HG03025 (cell line): ENCODE measurements at regions not wholly inside any gene's neighbourhood (a gene's known extent, or its start where the extent isn't known, plus 50 kb on each side); places are given as distances from the start of the nearest gene placed in this dataset.
"Not testable (repeated sequence)": the region's sequence is repeated elsewhere in the genome, so short reads cannot be mapped to it uniquely, and the experiment has no call there.

Experiments used
- ATAC-seq: cut with Tn5 transposase; IDR thresholded peaks from one replicate; pipeline ENCODE4 v1.9.1; 2021; ENCODE audit warnings: mild to moderate bottlenecking, moderate library complexity; ENCODE audit not compliant: unreplicated experiment, low FRiP score

DNA sequence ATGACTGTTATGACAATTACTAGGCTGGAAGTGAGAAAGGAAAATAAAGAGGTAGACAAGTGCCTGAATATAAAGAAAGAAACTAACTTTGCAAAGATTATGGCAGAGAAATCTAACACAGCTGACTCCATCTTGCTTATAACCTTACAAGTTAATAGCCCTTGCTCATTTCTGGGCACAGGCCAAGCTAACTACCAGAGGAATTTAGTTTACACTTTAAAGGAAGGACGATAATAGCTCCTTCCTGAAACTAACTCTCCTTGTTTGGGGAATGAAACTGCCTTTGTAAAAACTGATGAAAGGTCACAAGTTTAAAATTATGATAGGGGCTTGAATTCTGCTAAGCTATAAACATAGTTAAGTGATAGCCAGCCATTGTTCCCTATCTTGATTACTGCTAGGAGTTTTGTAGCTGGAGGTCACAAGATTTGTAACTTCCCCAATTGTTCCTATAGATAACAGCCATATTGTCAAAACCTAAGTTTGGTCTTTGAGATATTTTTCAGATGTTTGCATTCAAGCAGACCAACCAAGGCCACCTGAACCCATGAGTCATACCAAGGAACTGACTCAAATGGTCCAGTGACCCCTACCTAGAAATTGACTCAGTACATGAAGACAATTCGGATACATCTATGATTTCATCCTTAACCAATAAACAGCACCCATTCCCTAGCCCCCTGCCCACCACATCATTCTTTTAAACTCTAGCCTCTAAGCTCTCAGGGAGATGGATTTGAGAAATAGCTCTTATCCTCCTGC is 209.2 kb upstream of the LRATD1 start:
- no peak for ATAC-seq

DNA sequence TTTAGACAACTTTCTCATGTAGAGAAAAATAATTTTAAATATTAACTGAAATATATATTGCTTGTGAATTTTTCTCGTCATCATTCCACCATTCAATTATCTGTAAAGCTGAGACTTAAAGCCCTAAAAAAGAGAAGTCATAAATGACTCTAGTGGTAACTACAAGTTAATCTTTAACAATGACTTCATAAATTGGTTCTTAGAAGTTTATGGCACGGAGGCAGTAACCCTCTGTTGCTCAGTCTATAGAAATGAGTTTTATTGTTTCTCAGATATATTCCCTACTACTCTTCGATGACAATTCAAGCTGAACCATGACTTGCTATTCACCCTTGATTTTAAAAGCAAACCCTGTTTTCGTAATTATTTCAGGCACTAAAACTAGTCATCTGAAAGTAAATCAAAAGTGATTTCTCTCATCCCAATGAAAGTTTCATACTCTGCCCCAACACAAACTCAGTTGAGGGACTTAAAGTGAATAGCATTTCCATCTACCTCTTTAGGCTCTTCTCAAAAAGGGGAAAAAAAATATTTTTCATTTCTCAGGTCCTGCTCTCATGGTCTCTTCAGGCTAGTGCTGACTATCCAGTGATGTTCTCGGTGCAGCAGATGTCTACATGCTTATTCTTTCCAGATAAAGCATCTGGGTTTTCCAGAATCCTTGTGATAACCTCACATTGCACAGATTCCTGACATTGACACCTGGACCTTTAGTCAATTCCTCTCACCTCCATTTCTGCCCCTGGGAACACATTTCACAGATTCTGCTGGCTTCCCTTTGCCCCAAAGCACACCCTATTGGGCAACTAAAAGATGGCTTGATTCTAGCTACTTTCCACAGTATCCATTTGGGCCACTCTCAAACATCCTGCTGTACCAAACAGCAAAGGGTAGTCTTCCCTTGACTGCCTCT is 207.8 kb upstream of the LRATD1 start:
- ATAC-seq, result peak; percentile 54

DNA sequence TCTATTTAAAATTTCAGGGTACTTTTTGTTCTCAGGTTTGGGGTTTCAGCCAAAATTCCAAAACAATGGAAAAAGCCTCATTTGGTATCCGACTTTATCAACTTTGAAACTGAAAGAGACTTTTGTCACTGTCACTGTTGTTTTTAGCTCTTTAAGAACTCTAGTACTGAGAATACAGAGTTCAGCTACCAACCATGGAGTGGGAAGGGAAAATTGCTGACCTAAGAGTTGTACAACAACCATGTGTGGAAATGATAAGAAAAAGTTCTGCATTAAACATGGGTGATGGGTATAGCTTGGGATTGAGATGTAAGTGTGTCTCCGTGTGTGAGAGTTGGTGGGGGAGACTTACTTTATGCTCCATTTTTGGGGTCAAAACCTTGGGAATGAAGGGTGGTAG is 206.6 kb upstream of the LRATD1 start:
- no peak for ATAC-seq

DNA sequence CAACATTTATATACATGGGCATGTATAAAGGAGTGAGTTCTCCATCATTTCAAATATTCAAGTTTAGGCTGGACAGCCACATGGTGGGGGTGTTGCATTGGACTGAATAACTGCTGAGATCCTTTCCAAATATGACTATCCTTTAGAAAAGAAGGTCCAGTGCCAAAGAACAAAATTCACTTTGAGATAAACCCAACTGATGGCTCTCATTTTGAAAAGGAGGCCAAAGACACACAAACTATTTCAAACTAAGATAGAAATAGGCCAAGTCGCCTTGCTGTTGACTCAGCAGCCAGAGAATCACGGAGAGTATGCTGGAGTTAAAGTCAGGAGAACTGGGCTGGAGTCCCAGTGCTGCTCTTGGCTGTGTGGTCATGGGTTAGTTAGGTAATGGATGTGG is 204.5 kb upstream of the LRATD1 start:
- ATAC-seq, result no peak

DNA sequence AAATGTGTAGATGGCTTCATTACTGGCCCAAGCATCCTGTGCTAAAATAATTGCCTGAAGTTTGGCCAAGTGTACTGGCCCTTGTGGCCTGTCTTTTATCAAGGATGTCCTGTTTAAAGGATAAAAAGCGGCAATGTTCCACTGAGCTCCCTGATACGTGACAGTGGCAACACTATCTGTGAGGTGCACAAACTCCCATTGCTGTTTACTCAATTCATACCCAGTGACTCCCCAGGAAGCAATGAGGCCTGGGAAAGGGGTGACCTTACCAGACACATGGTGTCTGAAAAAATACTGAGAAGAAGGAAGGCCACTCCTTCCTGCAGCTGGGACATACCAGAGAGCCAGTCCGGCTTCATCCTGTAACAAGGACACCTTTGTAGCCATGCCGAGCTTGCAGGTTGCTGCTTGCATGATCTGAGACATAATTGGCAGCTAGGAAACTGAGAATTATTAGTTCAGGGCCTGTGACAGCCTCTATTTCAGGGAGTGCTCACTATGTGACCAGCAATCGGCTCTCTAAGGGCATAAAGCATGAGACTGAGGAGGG is 198.5 kb upstream of the LRATD1 start:
- no peak for ATAC-seq

DNA sequence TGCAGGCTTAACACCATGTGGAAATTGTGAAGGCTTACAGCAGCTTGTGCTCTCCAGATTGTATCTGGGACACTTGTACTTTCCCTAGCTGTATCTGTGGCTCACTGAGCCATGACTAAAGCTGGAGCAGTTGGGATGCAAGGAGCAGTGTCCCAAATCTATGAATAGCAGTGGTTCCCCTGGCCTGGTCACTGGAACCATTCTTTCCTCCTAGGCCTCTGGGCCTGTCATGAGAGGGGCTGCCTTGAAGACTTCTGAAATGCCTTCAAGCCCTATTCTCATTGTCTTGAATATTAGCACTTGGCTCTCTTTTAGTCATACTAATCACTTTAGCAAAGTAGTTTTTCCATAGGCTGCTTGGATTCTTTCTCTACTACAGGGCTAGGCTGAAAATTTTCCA is 186.8 kb upstream of the LRATD1 start:
- ATAC-seq, result no peak

DNA sequence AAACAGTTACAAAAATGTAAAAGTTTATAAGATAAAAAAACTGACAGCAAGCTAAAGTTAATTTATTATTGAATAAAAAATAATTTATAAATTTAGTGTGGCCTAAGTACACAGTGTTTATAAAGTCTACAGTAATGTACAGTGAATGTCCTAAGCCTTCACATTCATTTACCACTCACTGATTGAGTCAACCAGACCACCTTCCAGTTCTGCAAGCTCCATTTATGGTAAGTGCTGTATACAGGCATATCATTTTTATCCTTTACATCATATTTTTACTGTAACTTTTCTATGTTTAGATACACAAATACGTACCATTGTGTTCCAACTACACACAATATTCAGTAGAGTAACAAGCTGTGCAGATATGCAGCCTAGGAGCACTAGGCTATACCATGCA is 184.2 kb upstream of the LRATD1 start:
- ATAC-seq, result no peak

DNA sequence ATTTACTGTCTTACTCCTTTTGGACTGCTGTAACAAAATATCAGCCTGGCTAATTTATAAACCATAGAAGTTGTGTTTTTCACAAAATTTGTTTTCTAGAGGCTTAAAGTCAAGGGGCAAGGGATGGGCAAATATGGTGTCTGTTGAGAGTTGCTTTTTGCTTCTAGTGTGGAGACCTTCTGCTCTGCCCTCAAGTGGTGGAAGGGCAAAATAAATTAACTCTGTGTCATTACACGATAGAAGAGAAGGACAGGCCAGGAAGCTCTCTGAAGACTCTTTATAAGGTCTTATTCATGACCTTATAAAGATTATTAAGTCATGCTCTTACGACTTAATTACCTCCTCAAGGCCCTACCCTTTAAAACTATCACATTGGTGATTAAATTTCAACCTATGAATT is 181.2 kb upstream of the LRATD1 start:
- no peak for ATAC-seq

DNA sequence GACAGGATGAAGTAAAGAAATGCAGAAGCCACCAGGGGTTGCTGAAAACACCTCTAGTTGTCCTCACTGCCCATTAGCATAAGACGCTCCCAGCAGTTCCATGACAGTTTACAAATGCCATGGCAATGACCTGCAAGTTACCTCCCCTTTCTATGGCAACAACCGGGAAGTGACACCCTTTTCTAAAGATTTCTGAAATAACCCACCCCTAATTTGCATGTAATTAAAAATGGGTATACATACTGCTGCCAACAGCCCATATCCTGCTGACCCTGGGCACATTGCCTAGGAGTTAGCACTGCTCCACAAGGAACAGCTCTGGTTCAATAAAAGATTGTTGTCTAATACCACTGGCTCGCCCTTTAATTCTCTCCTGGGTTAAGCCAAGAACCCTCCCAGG is 178.3 kb upstream of the LRATD1 start:
- ATAC-seq, result no peak

DNA sequence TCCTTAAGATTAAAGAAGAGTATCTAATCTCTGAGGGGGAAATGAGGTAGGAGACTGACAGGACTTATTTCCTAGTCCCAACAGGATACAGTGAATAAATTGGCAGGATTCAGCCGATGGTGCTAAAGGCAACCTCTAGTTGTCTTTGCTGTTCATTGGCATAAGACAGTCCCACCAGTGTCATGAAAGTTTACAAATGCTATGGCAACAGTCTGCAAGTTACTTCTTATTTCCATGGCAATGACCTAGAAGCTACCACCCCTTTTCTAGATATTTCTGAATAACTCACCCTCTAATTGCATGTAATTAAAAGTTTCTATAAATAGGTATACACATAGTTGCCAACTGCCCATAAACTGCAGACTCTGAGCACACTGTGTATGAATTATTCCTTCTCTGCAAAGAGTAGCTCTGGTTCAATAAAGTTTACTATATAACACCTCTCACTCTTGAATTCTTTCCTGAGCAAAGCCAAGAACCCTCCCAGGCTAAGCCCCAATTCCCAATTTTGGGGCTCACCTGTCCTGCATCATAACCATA is 172.7 kb upstream of the LRATD1 start:
- no peak for ATAC-seq

DNA sequence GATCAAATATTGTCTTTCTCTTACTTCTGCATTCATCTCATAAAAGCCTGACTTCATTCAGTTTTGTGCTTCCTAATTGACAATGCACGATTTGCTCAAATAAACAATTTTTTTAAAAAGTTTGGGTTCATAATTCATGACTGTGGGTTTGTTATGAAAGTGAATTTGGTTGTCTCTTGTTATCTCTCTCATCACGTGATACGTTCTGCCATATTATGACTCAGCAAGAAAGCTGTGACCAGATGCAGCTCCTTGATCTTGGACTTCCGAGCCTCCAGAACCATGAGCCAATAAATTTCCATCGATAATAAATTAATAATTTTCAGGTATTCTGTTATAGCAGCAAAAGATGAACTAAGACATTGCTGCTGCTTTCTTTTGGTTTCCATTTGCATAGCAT is 156.5 kb upstream of the LRATD1 start:
- no peak for ATAC-seq

DNA sequence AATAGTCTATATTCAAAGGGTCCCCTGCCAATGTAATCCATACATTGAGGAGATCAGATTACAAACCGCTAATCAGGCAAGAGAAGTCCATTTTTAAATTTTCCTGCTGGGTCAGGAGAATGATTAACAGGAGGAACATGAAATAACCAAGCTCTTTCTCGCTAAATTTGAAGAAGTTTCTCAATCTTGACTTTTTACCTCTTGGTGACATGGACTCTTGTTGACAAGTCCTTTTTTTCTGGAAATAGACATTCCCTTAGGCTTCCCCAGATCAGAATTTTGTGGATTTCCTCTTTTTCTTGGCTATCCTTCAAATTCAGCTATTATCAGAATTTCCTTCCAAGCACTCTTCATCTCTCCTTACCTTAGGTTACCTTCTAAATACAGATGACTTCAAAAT is 153.0 kb upstream of the LRATD1 start:
- no peak for ATAC-seq

DNA sequence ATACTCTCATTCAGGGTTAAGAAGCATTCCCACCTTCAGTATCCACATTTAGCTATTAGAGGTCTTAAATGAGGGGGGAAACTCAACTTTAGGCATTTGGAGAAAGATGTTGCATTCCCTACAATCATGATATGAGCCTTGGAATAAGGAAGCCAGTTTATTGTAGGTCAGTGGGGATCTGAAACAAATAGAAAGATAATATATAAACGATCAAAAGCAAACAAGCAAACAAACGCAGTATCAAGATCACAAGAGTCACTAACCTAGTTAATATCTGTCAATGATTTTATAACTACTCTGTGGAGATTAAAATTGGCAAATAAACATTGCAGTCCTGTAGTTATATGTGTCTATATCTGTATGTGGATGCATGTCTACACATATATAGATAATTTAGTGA is 152.4 kb upstream of the LRATD1 start:
- ATAC-seq, result no peak

DNA sequence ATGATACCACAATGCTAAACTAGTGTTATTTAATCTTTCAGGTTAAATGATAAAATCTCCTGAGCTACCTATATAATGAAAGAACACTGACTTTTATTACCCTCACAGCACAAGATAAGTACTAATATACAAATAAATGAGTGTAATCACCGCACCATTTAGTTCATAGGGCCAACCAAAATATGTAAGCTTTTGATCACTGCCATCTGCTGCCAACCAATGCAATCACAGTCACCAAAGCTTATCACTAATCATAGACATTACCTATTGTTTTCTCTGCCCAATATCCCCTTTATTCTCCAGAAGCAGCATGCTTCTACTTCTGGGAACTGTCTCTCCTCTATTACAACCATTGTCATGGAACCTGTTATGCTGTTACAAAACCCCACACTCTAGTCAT is 151.6 kb upstream of the LRATD1 start:
- ATAC-seq, result no peak

DNA sequence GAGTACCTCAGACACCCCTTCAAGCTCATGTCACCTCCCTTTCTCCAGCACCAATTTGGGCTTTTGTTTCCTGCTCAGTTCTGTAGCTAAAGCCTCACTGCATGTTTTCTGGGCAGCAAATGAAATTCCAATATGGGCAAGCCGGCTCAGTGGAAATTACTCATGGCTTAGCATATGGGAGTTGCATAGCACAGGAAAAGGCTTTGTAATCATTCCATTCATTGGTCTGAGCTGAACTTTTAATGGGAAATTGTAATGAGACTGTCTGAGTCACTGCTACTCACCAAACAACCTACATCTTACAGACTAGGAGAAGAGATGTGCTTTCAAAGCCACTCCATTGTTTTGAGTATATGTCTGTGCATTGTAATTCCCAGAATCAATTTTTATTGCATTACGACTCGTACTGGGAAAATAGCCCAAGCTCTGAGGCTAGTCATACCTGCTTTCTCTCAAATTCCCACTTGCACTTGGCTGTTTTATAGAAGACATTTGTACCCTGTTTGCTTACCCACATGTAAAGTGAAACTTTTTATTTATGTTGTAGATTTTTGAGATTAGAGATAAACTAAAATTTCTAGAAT is 139.5 kb upstream of the LRATD1 start:
- no peak for ATAC-seq

DNA sequence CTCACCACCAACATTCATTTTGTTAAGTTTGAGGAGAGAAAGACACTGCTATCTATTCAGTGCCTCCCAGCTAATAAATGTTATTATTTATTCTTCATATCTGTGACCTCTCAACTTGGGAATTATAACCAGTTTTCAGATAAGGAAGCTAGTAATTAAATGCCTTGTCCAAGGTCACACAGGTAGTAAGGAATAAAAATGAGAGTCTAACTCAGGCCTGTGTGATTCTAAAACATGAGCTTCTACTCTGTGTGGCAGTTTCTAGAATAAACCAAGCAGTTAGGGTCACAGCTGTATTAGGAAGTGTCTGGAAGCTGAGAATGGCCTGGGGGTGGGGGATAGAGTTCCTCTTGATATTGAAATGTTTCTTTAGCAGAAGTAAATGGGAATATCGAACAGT is 137.8 kb upstream of the LRATD1 start:
- no peak for ATAC-seq

DNA sequence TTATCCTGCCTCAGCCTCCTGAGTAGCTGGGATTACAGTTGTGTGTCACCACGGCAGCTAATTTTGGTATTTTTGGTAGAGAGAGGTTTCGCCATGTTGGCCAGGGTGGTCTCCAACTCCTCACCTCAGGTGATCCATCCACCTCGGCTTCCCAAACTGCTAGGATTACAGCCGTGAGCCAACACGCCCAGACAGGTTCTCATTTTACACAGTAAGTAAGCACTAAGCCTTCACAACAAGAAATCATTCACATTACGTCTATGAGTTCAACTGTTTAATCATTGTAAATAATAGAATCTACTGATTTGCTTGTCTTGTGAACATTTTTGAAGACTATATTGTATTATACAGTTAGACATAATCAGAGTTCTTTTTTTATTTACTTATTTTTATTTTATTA is 131.5 kb upstream of the LRATD1 start:
- ATAC-seq, result no peak

DNA sequence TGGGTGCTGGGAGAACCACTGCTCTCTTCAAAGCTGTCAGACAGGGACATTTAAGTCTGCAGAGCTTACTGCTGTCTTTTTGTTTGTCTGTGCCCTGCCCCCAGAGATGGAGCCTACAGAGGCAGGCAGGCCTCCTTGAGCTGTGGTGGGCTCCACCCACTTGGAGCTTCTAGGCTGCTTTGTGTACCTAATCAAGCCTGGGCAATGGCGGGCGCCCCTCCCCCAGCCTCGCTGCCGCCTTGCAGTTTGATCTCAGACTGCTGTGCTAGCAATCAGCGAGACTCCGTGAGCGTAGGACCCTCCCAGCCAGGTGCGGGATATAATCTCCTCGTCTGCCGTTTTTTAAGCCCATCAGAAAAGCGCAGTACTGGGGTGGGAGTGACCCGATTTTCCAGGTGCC is 125.6 kb upstream of the LRATD1 start:
- not testable (repeated sequence) for ATAC-seq

DNA sequence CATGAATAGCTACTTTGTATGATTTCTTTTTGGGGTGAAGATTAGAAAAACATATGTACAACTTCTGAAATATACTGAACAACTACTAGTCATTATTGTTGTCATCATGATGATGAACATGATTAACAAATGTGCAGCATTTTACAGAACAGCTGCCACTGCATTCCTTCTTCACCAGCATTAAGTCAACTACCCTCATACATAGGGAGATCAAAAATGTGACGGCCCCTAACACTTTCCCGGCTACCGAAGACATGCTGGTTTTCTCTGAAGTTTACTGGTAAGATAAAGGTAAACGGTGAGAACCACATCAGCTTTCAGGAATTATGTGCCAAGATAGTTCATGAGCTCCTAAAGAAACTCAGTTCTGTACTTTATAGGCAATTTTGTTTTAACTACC is 121.0 kb upstream of the LRATD1 start:
- ATAC-seq, result no peak

DNA sequence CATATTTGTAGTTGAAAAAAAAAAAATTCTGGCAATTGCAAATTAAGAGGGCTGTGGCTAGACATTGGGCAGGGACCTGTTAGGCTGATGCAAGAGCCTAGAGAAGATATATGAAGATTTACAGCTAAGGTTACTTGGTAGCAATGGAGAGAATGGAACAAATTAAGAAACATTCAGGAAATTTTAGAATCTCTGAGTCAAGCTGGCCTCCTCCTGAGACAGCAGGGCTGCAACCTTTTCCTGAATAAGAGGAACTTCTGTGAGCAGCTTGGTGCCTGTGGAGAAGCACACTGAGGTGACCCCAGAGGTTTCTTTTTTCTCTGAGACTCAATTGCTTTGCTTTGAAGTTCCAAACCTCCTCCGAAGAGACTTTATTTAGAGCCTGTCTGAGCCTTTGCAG is 118.6 kb upstream of the LRATD1 start:
- ATAC-seq, result no peak

DNA sequence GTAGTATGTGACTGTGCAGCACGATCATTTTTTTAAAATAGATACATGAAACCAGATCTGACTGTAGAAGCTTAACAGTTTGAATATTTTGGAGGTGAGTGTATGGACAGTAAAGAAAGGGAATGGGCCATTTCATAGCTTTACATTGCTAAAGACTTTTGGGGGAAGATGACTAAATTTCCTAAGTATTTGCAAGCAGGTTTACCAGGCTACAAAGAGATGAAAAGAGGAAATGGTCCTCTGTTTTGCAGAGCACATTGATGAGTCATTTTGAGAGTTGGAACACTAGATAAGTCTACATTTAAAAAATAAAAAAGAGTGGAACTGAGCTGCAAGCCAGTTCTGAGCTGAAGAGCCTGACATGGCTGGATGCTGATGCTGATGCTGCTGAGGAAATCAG is 115.7 kb upstream of the LRATD1 start:
- ATAC-seq, result peak; percentile 76
